K562 (cell line): ENCODE measurements at regions not wholly inside any gene's neighbourhood (a gene's known extent, or its start where the extent isn't known, plus 50 kb on each side); places are given as distances from the start of the nearest gene placed in this dataset.

ENCODE experiments used
- BRD9 ChIP-seq: fragments of 450-650 bp; IDR thresholded peaks from 2 replicates; pipeline ENCODE4 v1.6.1; 2018; ENCODE audit warnings: low read depth; ENCODE audit not compliant: partially characterized antibody
- CTCF ChIP-seq, 3 experiments: IDR thresholded peaks in 2 of 3; conservative IDR thresholded peaks in 1 of 3; 2 replicates each; pipeline ENCODE4 v1.5.1; 2011 to 2012; ENCODE audit warnings: low read length in 3 of 3, mild to moderate bottlenecking in 3 of 3, control low read depth in 2 of 3, improper control_type of control experiment in 1 of 3, inconsistent platforms in 1 of 3, low read depth in 1 of 3, mixed read lengths in 1 of 3, moderate library complexity in 1 of 3; ENCODE audit not compliant: insufficient read depth in 2 of 3
- ESRRA ChIP-seq: fragments of 450-650 bp; IDR thresholded peaks from 2 replicates; pipeline ENCODE4 v1.6.1; 2014; ENCODE audit warnings: low read depth, mild to moderate bottlenecking, moderate library complexity, borderline replicate concordance
- HMGN3 ChIP-seq: IDR thresholded peaks from 2 replicates; pipeline ENCODE4 v1.6.1; 2011; ENCODE audit warnings: borderline replicate concordance, low read depth, mild to moderate bottlenecking, mixed read lengths, low read length; ENCODE audit not compliant: insufficient read length; ENCODE audit errors: extremely low read depth
- NFXL1 ChIP-seq: fragments of 450-650 bp; formaldehyde crosslinking; IDR thresholded peaks from 2 replicates; pipeline ENCODE4 v1.4.0; 2021; ENCODE audit warnings: mild to moderate bottlenecking
- PHF21A ChIP-seq: fragments of 450-650 bp; IDR thresholded peaks from 2 replicates; pipeline ENCODE4 v1.6.1; 2017; ENCODE audit warnings: low read depth, borderline replicate concordance
- PTRF ChIP-seq: fragments of 450-650 bp; IDR thresholded peaks from 2 replicates; pipeline ENCODE4 v1.6.1; 2016; ENCODE audit warnings: mild to moderate bottlenecking, missing genetic modification characterization, missing compliant biosample characterization
- SETDB1 ChIP-seq: IDR thresholded peaks from one replicate; pipeline ENCODE4 v1.6.1; 2012; ENCODE audit warnings: low read length, control low read depth, inconsistent platforms
- SRF ChIP-seq, 2 experiments: fragments of 250-450, 450-650 bp in 1 of 2; sonication (Bioruptor Pico) in 1 of 2; sonication (generic) in 1 of 2; formaldehyde crosslinking; IDR thresholded peaks; 2 replicates each; pipeline versions ENCODE4 v1.5.0 to v1.5.1; 2020 to 2022; ENCODE audit warnings: mild to moderate bottlenecking in 1 of 2, missing genetic modification reagents in 1 of 2
- ZBTB1 ChIP-seq: sonication (generic); formaldehyde crosslinking; IDR thresholded peaks from 2 replicates; pipeline ENCODE4 v1.8.1; 2023; ENCODE audit warnings: missing genetic modification reagents, low read depth, mild to moderate bottlenecking, borderline replicate concordance
- ZNF740 ChIP-seq, 3 experiments: fragments of 200-800 bp in 1 of 3; sonication (Bioruptor generic) in 1 of 3; sonication (generic) in 1 of 3; formaldehyde crosslinking in 1 of 3; IDR thresholded peaks; 2 replicates each; pipeline versions ENCODE4 v1.6.1 to v1.8.0; 2016 to 2022; ENCODE audit warnings: mild to moderate bottlenecking in 2 of 3, missing compliant biosample characterization in 2 of 3, missing genetic modification characterization in 2 of 3, missing genetic modification reagents in 1 of 3

GRCh38 chr3:193914602-193915001, 221.3 kb upstream of the HES1 start:
- TF ChIP-seq ZNF740 (CRISPR knock-in tag; IDR thresholded peaks at IDR 0.05) (no peak), ZNF740 (tag; IDR thresholded peaks at IDR 0.05) (no peak), ESRRA (no peak), PTRF (tag) (no peak), NFXL1 (CRISPR knock-in tag) (no peak), ZBTB1 (no peak), PHF21A (no peak), HMGN3 (no peak), BRD9 (no peak), CTCF (IDR thresholded peaks at IDR 0.05 in 2 of 3, conservative IDR thresholded peaks at IDR 0.05 in 1 of 3; ENCODE audit: insufficient read depth in 2 of 3, low read depth in 1 of 3, low read length in 3 of 3) (no peak), SETDB1 (no peak), SRF (CRISPR knock-in tag; IDR thresholded peaks at IDR 0.05) (no peak)
